K562 (cell line): ENCODE measurements at regions not wholly inside any gene's neighbourhood (a gene's known extent, or its start where the extent isn't known, plus 50 kb on each side); places are given as distances from the start of the nearest gene placed in this dataset.

Source experiments
- ATAC-seq: fragments of 200-7000 bp; cut with Tn5 transposase; 3 replicates; pipeline ENCODE4 v1.9.1; 2020; ENCODE audit warnings: moderate library complexity
- BruUV-seq: library from RNA; stranded (reverse); fragments of 400-500 nt; replicated peaks from 2 replicates; lab custom pipeline; 2021; lab: Mats Ljungman, UMichigan
- CTCF ChIA-PET: fragments of 300-600 bp; formaldehyde crosslinking; extraction: SDS; loops from one replicate; lab custom pipeline; 2021; ENCODE audit warnings: low intra/inter-chr PET ratio; lab: Yijun Ruan, JAX
- POLR2A ChIA-PET: fragments of 300-600, 350-650 bp; sonication (Branson Sonifier 250); formaldehyde crosslinking; extraction: SDS; loops from one replicate; lab custom pipeline; 2021; ENCODE audit warnings: antibody characterized with exemption, inconsistent platforms; lab: Yijun Ruan, JAX
- DNase-seq, 4 experiments: peaks; one replicate each; pipeline versions ENCODE4 v3.0.0 to v3.0.0-alpha.2; 2011 to 2018; ENCODE audit warnings: low spot score in 3 of 4, mixed read lengths in 3 of 4; ENCODE audit errors: extremely low read depth in 1 of 4
- FAIRE-seq: peaks from 2 replicates; lab custom pipeline; 2011; peaks lifted over from hg19 to GRCh38; lab: Jason Lieb, UNC
- H2AFZ ChIP-seq: 2 replicates; pipeline ENCODE4 v1.6.0; 2011; ENCODE audit warnings: low read depth, low read length, control low read depth, inconsistent platforms
- H3K27ac ChIP-seq: fragments of 200-600 bp; 3 replicates; pipeline ENCODE4 v1.8.0; 2011; ENCODE audit warnings: low read depth, mild to moderate bottlenecking, control low read depth, inconsistent platforms, low read length, moderate library complexity, mixed read lengths; ENCODE audit errors: extremely low read depth
- H3K27me3 ChIP-seq, 2 experiments: fragments of 300-600 bp in 1 of 2; 2 replicates in 1 of 2; 3 replicates in 1 of 2; pipeline versions ENCODE4 v1.6.0 to v1.8.0; 2011; ENCODE audit warnings: inconsistent platforms in 2 of 2, low read length in 2 of 2, mild to moderate bottlenecking in 1 of 2, mixed read lengths in 1 of 2, moderate library complexity in 1 of 2; ENCODE audit not compliant: control insufficient read depth in 2 of 2, insufficient read depth in 2 of 2
- H3K36me3 ChIP-seq: fragments of 300-600 bp; 3 replicates; pipeline ENCODE4 v1.8.0; 2011; ENCODE audit warnings: mild to moderate bottlenecking, low read length, inconsistent platforms; ENCODE audit not compliant: control insufficient read depth, insufficient read depth
- H3K4me1 ChIP-seq, 2 experiments: fragments of 200-600 bp in 1 of 2; replicated peaks in 1 of 2; 2 replicates in 1 of 2; 3 replicates in 1 of 2; pipeline versions ENCODE4 v1.5.1 to v1.8.0; 2011; ENCODE audit warnings: inconsistent platforms in 2 of 2, low read length in 2 of 2, mild to moderate bottlenecking in 1 of 2, mixed read lengths in 1 of 2, moderate library complexity in 1 of 2; ENCODE audit not compliant: control insufficient read depth in 2 of 2, insufficient read depth in 2 of 2
- H3K4me2 ChIP-seq: 2 replicates; pipeline ENCODE4 v1.6.1; 2011; ENCODE audit warnings: low read length, control low read depth, inconsistent platforms, mixed read lengths; ENCODE audit not compliant: insufficient read depth
- H3K4me3 ChIP-seq: fragments of 200-600 bp; sonication (generic), shearing (Covaris generic); 2 replicates; pipeline ENCODE4 v1.5.1; 2016; ENCODE audit warnings: control low read depth, inconsistent platforms
- H3K79me2 ChIP-seq: fragments of 200-600 bp; 3 replicates; pipeline ENCODE4 v1.8.0; 2011; ENCODE audit warnings: low read length, inconsistent platforms; ENCODE audit not compliant: control insufficient read depth, insufficient read depth
- H3K9ac ChIP-seq, 2 experiments: 2 replicates each; pipeline versions ENCODE4 v1.6.0 to v1.6.1; 2011; ENCODE audit warnings: low read depth in 2 of 2, low read length in 2 of 2, control low read depth in 1 of 2, inconsistent platforms in 1 of 2, mild to moderate bottlenecking in 1 of 2, mixed read lengths in 1 of 2; ENCODE audit not compliant: insufficient read depth in 1 of 2
- H3K9me1 ChIP-seq: one replicate; pipeline ENCODE4 v1.6.0; 2011; ENCODE audit warnings: inconsistent platforms, mild to moderate bottlenecking, low read length, moderate library complexity; ENCODE audit not compliant: control insufficient read depth, insufficient read depth
- H3K9me3 ChIP-seq: replicated peaks from 2 replicates; pipeline ENCODE4 v1.5.1; 2011; ENCODE audit warnings: low read depth, low read length, inconsistent platforms; ENCODE audit not compliant: control insufficient read depth, insufficient read depth
- H4K20me1 ChIP-seq: replicated peaks from 2 replicates; pipeline ENCODE4 v1.6.1; 2011; ENCODE audit warnings: low read length, inconsistent platforms, mixed read lengths; ENCODE audit not compliant: control insufficient read depth, insufficient read depth
- ELF1 ChIP-seq: fragments of 200-800 bp; sonication (Bioruptor generic); IDR thresholded peaks from 2 replicates; pipeline ENCODE4 v1.6.1; 2016; ENCODE audit warnings: missing genetic modification characterization, missing compliant biosample characterization
- GATAD2A ChIP-seq: fragments of 450-650 bp; IDR thresholded peaks from 2 replicates; pipeline ENCODE4 v1.6.1; 2017
- JUN ChIP-seq, 2 experiments: sonication (generic) in 1 of 2; formaldehyde crosslinking in 1 of 2; IDR thresholded peaks; 2 replicates each; pipeline versions ENCODE4 v1.6.1 to v1.8.0; 2012 to 2022; ENCODE audit warnings: borderline replicate concordance in 2 of 2, mild to moderate bottlenecking in 2 of 2, improper control_type of control experiment in 1 of 2, low read depth in 1 of 2, low read length in 1 of 2, missing genetic modification reagents in 1 of 2
- KDM5B ChIP-seq: fragments of 200-600 bp; sonication (generic); IDR thresholded peaks from 2 replicates; pipeline ENCODE4 v1.6.1; 2012; ENCODE audit warnings: low read depth, mild to moderate bottlenecking, moderate library complexity, low read length, control low read depth, inconsistent platforms; ENCODE audit not compliant: insufficient replicate concordance
- MECOM ChIP-seq: fragments of 250-450 bp; sonication (Bioruptor Pico); IDR thresholded peaks from 2 replicates; pipeline ENCODE4 v1.8.0; 2022; ENCODE audit warnings: inconsistent platforms
- PYGO2 ChIP-seq: fragments of 450-650 bp; IDR thresholded peaks from 2 replicates; pipeline ENCODE4 v1.6.1; 2016; ENCODE audit warnings: mild to moderate bottlenecking, missing genetic modification characterization, moderate library complexity, missing compliant biosample characterization
- RAD51 ChIP-seq: fragments of 450-650 bp; IDR thresholded peaks from 2 replicates; pipeline ENCODE4 v1.7.1; 2016; ENCODE audit warnings: low read depth, mild to moderate bottlenecking, borderline replicate concordance
- RB1 ChIP-seq: fragments of 450-650 bp; IDR thresholded peaks from 2 replicates; pipeline ENCODE4 v1.6.1; 2017; ENCODE audit warnings: low read depth, mild to moderate bottlenecking
- STAG1 ChIP-seq: sonication (generic); formaldehyde crosslinking; IDR thresholded peaks from 2 replicates; pipeline ENCODE4 v1.5.0; 2020; ENCODE audit warnings: missing genetic modification reagents, borderline replicate concordance
- ZNF184 ChIP-seq: sonication (generic); formaldehyde crosslinking; IDR thresholded peaks from 2 replicates; pipeline ENCODE4 v1.5.0; 2020; ENCODE audit warnings: missing genetic modification reagents
- ZNF212 ChIP-seq: fragments of 450-650 bp; formaldehyde crosslinking; IDR thresholded peaks from 2 replicates; pipeline ENCODE4 v1.4.0; 2020; ENCODE audit warnings: mild to moderate bottlenecking
- ZNF583 ChIP-seq: fragments of 250-450 bp; sonication (Bioruptor Pico); IDR thresholded peaks from 2 replicates; pipeline ENCODE4 v1.4.0; 2020
- ZNF668 ChIP-seq: fragments of 250-450 bp; sonication (Bioruptor Pico); IDR thresholded peaks from 2 replicates; pipeline ENCODE4 v1.8.0; 2022; ENCODE audit warnings: mild to moderate bottlenecking, inconsistent platforms
- ZNF785 ChIP-seq: fragments of 250-450 bp; sonication (Bioruptor Pico); IDR thresholded peaks from 2 replicates; pipeline ENCODE4 v1.4.0; 2020; ENCODE audit warnings: mild to moderate bottlenecking
- WGBS: fragments of 100-300 bp; shearing (Covaris generic); methylation state at CpG from one replicate; pipeline ENCODE4 v1.1.6; 2016; ENCODE audit warnings: low coverage, mixed read lengths; ENCODE audit not compliant: insufficient coverage; ENCODE audit errors: missing lambda C conversion rate; 5-methylcytosine and 5-hydroxymethylcytosine counted together
- in situ Hi-C: fragments of 300-500 bp; cut with MboI; formaldehyde crosslinking; loops from 4 replicates; pipeline ENCODE4 v1.15.0; 2018; ENCODE audit warnings: inconsistent platforms, mixed read lengths
- intact Hi-C: fragments of 100-400 bp; cut with micrococcal nuclease; formaldehyde crosslinking; loops from 2 replicates; pipeline ENCODE4 v1.14.2; 2022
- TF ChIP-seq, protein P1 (sequence below): IDR thresholded peaks from 2 replicates; pipeline ENCODE4 v1.6.1; 2011; ENCODE audit not compliant: insufficient read length; ENCODE audit errors: extremely low read depth
- TF ChIP-seq, protein P2 (sequence below): fragments of 450-650 bp; formaldehyde crosslinking; IDR thresholded peaks from 2 replicates; pipeline ENCODE4 v1.4.0; 2020; ENCODE audit warnings: mild to moderate bottlenecking, moderate library complexity
- TF ChIP-seq, protein P3 (sequence below): sonication (generic); formaldehyde crosslinking; IDR thresholded peaks from 2 replicates; pipeline ENCODE4 v1.8.0; 2023; ENCODE audit warnings: mild to moderate bottlenecking, missing genetic modification reagents
- TF ChIP-seq, protein P4 (sequence below): fragments of 450-650 bp; IDR thresholded peaks from 2 replicates; pipeline ENCODE4 v1.6.1; 2016

DNA sequence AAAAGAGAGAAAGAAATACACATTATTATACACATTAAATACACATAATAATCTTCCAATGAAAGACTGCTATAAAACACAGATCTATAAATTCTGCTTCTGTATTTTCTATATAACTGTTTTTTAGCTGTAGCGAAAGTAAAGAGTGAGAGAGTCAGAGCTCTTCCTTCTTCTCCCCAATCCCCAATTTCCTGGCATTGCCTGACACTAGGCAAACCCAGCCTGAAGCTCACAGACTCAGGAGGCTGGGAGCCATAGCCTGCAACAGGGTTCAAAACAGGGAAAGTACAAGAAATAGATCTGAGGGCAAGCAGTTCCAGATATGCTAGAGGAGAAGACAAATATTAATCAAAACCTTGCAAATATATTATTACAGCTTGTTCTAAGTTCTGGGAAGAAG lies 201.6 kb downstream of the HNRNPD start (continued):
- TF ChIP-seq MECOM (CRISPR knock-in tag): no peak
- no peak for TF ChIP-seq ZNF184 (CRISPR knock-in tag)
- TF ChIP-seq GATAD2A: no peak

DNA sequence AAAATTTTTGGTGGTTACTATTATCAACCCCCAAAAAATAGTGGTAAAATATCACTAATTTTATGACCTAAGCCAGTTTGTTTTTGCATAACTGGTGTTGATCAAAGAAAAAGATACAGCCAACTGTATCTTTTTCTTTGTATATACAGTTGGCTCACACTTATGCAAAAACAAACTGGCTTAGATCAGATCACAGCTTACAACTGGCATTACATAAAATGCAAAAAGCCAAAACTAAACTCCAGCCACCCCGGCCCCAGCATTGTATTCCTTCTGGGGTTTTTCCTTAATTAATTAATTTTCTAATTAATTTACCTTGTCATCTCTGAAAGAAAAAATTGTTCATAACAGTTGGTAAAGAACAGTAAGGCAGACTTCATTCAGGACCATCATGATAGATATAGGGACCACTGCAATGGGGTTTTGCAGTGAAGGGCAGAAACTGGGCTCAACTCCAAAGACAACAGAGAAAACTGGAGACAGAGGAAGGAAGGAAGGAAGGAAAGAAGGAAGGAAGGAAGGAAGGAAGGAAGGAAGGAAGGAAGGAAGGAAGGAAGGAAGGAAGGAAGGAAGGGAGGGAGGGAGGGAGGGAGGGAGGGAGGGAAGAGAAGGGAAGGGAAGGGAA lies 202.1 kb downstream of the HNRNPD start:
- H3K4me1 ChIP-seq: no peaks in the 10 kb centered on the region
- in situ Hi-C loops: no loop called here
- H3K27me3 ChIP-seq: no peaks in the 10 kb centered on the region
- H3K9ac ChIP-seq: no peak overlapping the region
- H2AFZ ChIP-seq: no peak overlapping the region
- no peaks in the 10 kb centered on the region for H3K9me3 ChIP-seq
- FAIRE-seq (no peak), DNase-seq (no peak), ATAC-seq (no peak)
- H3K36me3 ChIP-seq: no peaks in the 10 kb centered on the region
- ChIA-PET POLR2A (no interaction called here), CTCF (no interaction called here)
- no peak overlapping the region for H3K4me3 ChIP-seq
- H4K20me1 ChIP-seq: no peaks in the 10 kb centered on the region
- no TSS peak for BruUV-seq
- intact Hi-C loops: no loop called here
- H3K4me2 ChIP-seq: no peak overlapping the region
- H3K79me2 ChIP-seq: no peaks in the 10 kb centered on the region
- WGBS: 0% methylated on average over 1 of the region's 1 CpG
- no peaks in the 10 kb centered on the region for H3K9me1 ChIP-seq
- no peak overlapping the region for H3K27ac ChIP-seq
- TF ChIP-seq, protein P1, sequence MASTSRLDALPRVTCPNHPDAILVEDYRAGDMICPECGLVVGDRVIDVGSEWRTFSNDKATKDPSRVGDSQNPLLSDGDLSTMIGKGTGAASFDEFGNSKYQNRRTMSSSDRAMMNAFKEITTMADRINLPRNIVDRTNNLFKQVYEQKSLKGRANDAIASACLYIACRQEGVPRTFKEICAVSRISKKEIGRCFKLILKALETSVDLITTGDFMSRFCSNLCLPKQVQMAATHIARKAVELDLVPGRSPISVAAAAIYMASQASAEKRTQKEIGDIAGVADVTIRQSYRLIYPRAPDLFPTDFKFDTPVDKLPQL: no peak
- TF ChIP-seq ZNF668 (CRISPR knock-in tag) (no peak), KDM5B (no peak), RAD51 (no peak), ZNF212 (no peak), ELF1 (tag) (no peak), ZNF583 (no peak), RB1 (no peak), JUN (IDR thresholded peaks at IDR 0.05; ENCODE audit: borderline replicate concordance, low read depth, low read length) (no peak), JUN (CRISPR knock-in tag; IDR thresholded peaks at IDR 0.05; ENCODE audit: borderline replicate concordance) (no peak), STAG1 (no peak), PYGO2 (no peak), ZNF785 (CRISPR knock-in tag) (no peak)
- TF ChIP-seq, protein P2, sequence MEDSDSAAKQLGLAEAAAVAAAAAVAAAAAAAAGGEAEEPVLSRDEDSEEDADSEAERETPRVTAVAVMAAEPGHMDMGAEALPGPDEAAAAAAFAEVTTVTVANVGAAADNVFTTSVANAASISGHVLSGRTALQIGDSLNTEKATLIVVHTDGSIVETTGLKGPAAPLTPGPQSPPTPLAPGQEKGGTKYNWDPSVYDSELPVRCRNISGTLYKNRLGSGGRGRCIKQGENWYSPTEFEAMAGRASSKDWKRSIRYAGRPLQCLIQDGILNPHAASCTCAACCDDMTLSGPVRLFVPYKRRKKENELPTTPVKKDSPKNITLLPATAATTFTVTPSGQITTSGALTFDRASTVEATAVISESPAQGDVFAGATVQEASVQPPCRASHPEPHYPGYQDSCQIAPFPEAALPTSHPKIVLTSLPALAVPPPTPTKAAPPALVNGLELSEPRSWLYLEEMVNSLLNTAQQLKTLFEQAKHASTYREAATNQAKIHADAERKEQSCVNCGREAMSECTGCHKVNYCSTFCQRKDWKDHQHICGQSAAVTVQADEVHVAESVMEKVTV: no peak
- TF ChIP-seq, protein P3, sequence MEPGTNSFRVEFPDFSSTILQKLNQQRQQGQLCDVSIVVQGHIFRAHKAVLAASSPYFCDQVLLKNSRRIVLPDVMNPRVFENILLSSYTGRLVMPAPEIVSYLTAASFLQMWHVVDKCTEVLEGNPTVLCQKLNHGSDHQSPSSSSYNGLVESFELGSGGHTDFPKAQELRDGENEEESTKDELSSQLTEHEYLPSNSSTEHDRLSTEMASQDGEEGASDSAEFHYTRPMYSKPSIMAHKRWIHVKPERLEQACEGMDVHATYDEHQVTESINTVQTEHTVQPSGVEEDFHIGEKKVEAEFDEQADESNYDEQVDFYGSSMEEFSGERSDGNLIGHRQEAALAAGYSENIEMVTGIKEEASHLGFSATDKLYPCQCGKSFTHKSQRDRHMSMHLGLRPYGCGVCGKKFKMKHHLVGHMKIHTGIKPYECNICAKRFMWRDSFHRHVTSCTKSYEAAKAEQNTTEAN (CRISPR knock-in tag): no peak
- TF ChIP-seq, protein P4, sequence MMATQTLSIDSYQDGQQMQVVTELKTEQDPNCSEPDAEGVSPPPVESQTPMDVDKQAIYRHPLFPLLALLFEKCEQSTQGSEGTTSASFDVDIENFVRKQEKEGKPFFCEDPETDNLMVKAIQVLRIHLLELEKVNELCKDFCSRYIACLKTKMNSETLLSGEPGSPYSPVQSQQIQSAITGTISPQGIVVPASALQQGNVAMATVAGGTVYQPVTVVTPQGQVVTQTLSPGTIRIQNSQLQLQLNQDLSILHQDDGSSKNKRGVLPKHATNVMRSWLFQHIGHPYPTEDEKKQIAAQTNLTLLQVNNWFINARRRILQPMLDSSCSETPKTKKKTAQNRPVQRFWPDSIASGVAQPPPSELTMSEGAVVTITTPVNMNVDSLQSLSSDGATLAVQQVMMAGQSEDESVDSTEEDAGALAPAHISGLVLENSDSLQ: no peak
